Left lung (tissue), 4 donors: ENCODE measurements at regions not wholly inside any gene's neighbourhood (a gene's known extent, or its start where the extent isn't known, plus 50 kb on each side); places are given as distances from the start of the nearest gene placed in this dataset.

Experiments
- ATAC-seq: fragments of 200-7000 bp; cut with Tn5 transposase; one replicate; pipeline ENCODE4 v1.9.1; 2020; ENCODE audit warnings: moderate library complexity
- DNase-seq, 4 donors: peaks; one replicate each; pipeline ENCODE4 v3.0.0-alpha.2; 2013 to 2020
- H3K27ac ChIP-seq, 2 donors: fragments of 200-600 bp; sonication (generic) in 1 of 2; one replicate each; pipeline versions ENCODE4 v1.5.0 to v1.8.0; 2020 to 2021
- H3K27me3 ChIP-seq, 2 donors: fragments of 200-600 bp; sonication (generic) in 1 of 2; one replicate each; pipeline versions ENCODE4 v1.5.0 to v1.8.0; 2020 to 2021
- H3K36me3 ChIP-seq, 2 donors: fragments of 200-600 bp; sonication (generic) in 1 of 2; one replicate each; pipeline versions ENCODE4 v1.5.0 to v1.8.0; 2020 to 2021
- H3K4me1 ChIP-seq, 2 donors: fragments of 200-600 bp; one replicate each; pipeline ENCODE4 v1.8.0; 2021
- H3K4me3 ChIP-seq, 2 donors: fragments of 200-600 bp; sonication (generic) in 1 of 2; one replicate each; pipeline versions ENCODE4 v1.5.0 to v1.8.0; 2020 to 2021; ENCODE audit warnings: mild to moderate bottlenecking in 1 of 2
- H3K9me3 ChIP-seq, 2 donors: fragments of 200-600 bp; sonication (generic) in 1 of 2; one replicate each; pipeline versions ENCODE4 v1.5.0 to v1.8.0; 2020 to 2021
- intact Hi-C, 2 donors: fragments of 100-400 bp; cut with DNase I; formaldehyde crosslinking; loops; one replicate each; pipeline versions ENCODE4 v1.11.2 to v1.14.2; 2022
- TF ChIP-seq, protein P1 (sequence below), 2 donors: fragments of 200-600 bp; sonication (generic) in 1 of 2; IDR thresholded peaks; one replicate each; pipeline versions ENCODE4 v1.5.0 to v1.8.0; 2021; ENCODE audit warnings: antibody characterized with exemption in 2 of 2
- donor health status: DM: no; HTN: yes; CAD: no.
- donor health status: DM: no; HTN: no; CAD: no.

DNA sequence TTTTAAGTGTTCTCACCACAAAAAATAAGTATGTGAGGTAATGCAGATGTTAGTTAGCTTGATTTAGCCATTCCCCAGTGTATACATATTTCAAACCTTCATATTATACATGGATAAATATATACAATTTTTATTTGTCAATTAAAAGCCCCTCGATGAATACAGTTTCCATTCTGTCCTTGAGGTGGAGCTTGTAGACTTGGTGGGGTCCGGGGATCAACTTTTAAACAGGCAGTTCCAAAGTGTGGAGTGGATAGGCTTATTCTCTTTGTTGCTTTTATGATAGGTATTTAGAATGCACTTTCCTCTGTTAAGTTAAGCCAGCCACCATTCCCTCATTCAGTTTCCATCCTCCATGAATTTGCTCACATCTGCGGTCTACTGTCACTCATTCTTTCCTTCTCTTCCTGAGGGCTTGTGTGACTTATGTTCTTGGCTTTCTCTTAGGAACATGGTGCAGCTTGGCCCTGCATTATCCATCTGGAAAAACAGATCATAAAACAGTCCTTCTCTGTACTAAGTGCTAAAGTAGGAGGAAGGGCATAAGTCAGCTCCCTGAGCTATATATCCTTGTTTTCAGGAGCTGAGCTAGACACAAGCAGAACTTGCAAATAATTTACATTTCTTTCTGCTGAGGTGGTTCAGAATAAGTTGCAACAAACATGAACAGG lies 149.1 kb downstream of the NFKBIZ start:
- no peak overlapping the region for H3K27ac ChIP-seq
- no peaks in the 10 kb centered on the region for H3K27me3 ChIP-seq
- ATAC-seq (no peak), DNase-seq (no peak)
- H3K4me1 ChIP-seq: no peaks in the 10 kb centered on the region
- TF ChIP-seq, protein P1, sequence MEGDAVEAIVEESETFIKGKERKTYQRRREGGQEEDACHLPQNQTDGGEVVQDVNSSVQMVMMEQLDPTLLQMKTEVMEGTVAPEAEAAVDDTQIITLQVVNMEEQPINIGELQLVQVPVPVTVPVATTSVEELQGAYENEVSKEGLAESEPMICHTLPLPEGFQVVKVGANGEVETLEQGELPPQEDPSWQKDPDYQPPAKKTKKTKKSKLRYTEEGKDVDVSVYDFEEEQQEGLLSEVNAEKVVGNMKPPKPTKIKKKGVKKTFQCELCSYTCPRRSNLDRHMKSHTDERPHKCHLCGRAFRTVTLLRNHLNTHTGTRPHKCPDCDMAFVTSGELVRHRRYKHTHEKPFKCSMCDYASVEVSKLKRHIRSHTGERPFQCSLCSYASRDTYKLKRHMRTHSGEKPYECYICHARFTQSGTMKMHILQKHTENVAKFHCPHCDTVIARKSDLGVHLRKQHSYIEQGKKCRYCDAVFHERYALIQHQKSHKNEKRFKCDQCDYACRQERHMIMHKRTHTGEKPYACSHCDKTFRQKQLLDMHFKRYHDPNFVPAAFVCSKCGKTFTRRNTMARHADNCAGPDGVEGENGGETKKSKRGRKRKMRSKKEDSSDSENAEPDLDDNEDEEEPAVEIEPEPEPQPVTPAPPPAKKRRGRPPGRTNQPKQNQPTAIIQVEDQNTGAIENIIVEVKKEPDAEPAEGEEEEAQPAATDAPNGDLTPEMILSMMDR (IDR thresholded peaks at IDR 0.05): no peak
- H3K36me3 ChIP-seq: no peaks in the 10 kb centered on the region
- intact Hi-C loops: no loop called here
- H3K4me3 ChIP-seq: no peak overlapping the region
- no peaks in the 10 kb centered on the region for H3K9me3 ChIP-seq

DNA sequence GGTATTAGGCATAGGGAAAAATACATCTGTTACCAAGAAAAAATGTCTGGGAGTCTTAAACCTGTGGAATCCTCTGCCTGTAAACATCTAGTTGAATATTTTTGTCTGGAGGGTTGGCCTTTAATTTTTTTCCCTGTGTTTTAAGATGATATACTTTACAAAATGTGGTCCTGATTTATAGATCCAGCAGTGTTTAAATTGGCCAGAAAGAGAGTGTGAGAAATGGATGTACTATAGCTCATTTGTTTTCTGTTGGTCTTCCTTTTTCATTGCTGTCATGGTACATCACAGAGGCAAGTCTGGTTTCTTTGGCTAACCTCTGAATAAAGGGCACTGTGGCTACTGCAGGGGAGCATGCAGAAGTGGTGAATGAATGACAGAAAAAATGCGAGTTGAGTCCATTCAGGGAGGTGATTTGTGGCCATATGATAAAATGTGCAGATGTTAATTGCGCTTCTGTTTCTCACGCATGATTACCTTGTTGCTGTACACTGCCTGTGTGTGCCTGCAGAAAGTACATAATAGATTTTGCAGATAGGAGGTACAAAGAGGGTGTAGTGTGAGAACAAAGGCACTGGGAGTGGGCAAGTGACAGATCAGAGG lies 150.0 kb downstream of the NFKBIZ start:
- H3K36me3 ChIP-seq: no peaks in the 10 kb centered on the region
- H3K9me3 ChIP-seq: no peaks in the 10 kb centered on the region
- H3K27ac ChIP-seq: no peak overlapping the region
- intact Hi-C loops: no loop called here
- DNase-seq (no peak), ATAC-seq (no peak)
- H3K4me1 ChIP-seq: no peaks in the 10 kb centered on the region
- no peak overlapping the region for H3K4me3 ChIP-seq
- TF ChIP-seq, protein P1 (IDR thresholded peaks at IDR 0.05): no peak
- H3K27me3 ChIP-seq: no peaks in the 10 kb centered on the region

DNA sequence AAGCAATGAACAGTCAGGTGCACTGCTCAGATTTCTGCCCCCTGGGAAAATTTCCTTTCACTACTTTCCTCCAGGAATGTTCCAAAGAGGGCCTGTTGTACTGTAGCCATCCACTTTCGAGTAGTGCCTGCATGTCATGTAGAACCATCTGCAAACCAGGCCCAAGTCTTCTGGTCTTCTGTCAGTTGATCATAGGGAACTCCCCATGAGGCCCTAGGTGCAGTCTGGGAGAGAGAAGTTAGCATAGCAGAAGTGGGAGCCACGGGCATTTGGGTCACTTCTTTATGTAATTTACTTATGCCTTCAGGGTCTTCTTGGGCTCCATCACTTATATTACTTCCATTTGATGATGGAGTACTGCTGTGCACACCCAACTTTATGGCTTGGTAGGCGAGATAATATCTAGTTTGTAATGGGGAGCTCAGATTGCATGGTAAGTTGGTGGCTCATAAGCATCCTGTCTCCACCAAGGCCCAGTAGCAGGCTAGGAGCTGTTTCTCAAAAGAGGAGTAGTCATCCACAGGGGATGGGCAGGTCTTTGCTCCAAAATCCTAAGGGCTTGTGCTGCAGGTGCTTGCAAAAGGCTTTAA lies 151.4 kb downstream of the NFKBIZ start:
- intact Hi-C loops: no loop called here
- H3K27me3 ChIP-seq: no peaks in the 10 kb centered on the region
- H3K4me1 ChIP-seq: no peaks in the 10 kb centered on the region
- DNase-seq: no peak
- TF ChIP-seq, protein P1 (IDR thresholded peaks at IDR 0.05): no peak
- no peak overlapping the region for H3K4me3 ChIP-seq
- no peak overlapping the region for H3K27ac ChIP-seq
- H3K36me3 ChIP-seq: no peaks in the 10 kb centered on the region
- ATAC-seq: no peak
- H3K9me3 ChIP-seq: no peaks in the 10 kb centered on the region

DNA sequence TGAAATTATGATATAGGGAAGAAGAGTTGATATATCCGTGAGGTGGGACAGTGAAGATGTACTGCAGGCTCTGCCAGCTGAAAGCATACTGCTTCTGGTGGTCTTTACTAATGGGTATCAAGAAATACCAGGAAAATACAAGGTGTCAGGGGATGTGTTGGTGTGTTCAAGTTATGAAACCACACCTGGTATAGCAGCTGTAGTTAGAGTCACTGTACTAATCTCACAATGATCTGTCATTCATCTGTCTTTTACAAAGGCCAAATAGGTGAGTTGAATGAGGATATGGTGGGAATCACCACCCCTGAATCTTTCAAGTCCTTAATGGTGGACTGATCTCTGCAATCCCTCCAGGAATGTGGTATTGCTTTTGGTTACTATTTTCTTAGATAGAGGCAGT lies 152.7 kb downstream of the NFKBIZ start:
- TF ChIP-seq, protein P1 (IDR thresholded peaks at IDR 0.05): no peak
- no peaks in the 10 kb centered on the region for H3K9me3 ChIP-seq
- intact Hi-C loops: no loop called here
- no peaks in the 10 kb centered on the region for H3K36me3 ChIP-seq
- H3K27ac ChIP-seq: no peak overlapping the region
- no peaks in the 10 kb centered on the region for H3K4me1 ChIP-seq
- ATAC-seq: no peak
- H3K4me3 ChIP-seq: no peak overlapping the region
- H3K27me3 ChIP-seq: no peaks in the 10 kb centered on the region
- no peak for DNase-seq

DNA sequence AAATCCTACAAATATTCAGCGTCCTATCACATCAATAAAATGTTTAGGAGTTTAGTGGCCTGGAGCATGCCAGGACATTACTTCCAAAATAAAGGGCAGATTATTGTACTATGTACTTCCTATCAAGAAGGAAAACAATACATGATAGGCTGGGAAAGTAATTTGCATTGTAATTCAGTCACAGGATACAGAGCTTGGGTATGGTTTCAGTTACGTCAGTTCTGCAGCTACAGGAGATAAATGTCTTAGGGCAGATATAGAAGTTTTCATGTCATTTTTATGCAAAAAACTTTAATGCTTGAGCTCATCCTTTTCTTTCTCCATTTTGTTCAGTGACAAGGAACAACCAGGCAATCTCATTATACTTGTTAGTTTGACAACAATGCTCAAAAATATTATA lies 155.2 kb downstream of the NFKBIZ start:
- H3K4me3 ChIP-seq: no peak overlapping the region
- no peak for ATAC-seq
- intact Hi-C loops: no loop called here
- H3K9me3 ChIP-seq: no peaks in the 10 kb centered on the region
- no peaks in the 10 kb centered on the region for H3K36me3 ChIP-seq
- H3K27ac ChIP-seq: no peak overlapping the region
- H3K4me1 ChIP-seq: no peaks in the 10 kb centered on the region
- H3K27me3 ChIP-seq: no peaks in the 10 kb centered on the region
- TF ChIP-seq, protein P1 (IDR thresholded peaks at IDR 0.05): no peak
- no peak for DNase-seq
